Aorta (tissue), 5 donors: ENCODE measurements at regions not wholly inside any gene's neighbourhood (a gene's known extent, or its start where the extent isn't known, plus 50 kb on each side); places are given as distances from the start of the nearest gene placed in this dataset.
"Not testable (repeated sequence)": the region's sequence is repeated elsewhere in the genome, so short reads cannot be mapped to it uniquely, and the experiment has no call there.

ENCODE experiments used
- ATAC-seq: fragments of 200-7000 bp; cut with Tn5 transposase; one replicate; pipeline ENCODE4 v1.9.1; 2022; ENCODE audit warnings: moderate library complexity; ENCODE audit not compliant: low FRiP score
- DNase-seq, 2 donors: peaks; one replicate each; pipeline ENCODE4 v3.0.0-alpha.2; 2020
- H3K27ac ChIP-seq, 2 donors: one replicate each; pipeline ENCODE4 v1.5.1; 2013; ENCODE audit warnings: low read length in 2 of 2, mild to moderate bottlenecking in 2 of 2, moderate library complexity in 2 of 2, control low read depth in 1 of 2, inconsistent platforms in 1 of 2, low read depth in 1 of 2
- H3K27me3 ChIP-seq, 2 donors: one replicate each; pipeline ENCODE4 v1.6.1; 2013; ENCODE audit warnings: control low read depth in 1 of 2, low read length in 1 of 2, mild to moderate bottlenecking in 1 of 2, moderate library complexity in 1 of 2; ENCODE audit not compliant: insufficient read depth in 2 of 2, control insufficient read depth in 1 of 2
- H3K36me3 ChIP-seq, 2 donors: one replicate each; pipeline ENCODE4 v1.6.1; 2013; ENCODE audit warnings: control low read depth in 1 of 2, low read length in 1 of 2, mild to moderate bottlenecking in 1 of 2; ENCODE audit not compliant: insufficient read depth in 2 of 2, control insufficient read depth in 1 of 2
- H3K4me1 ChIP-seq, 2 donors: one replicate each; pipeline ENCODE4 v1.6.1; 2013; ENCODE audit warnings: low read length in 2 of 2, control low read depth in 1 of 2, mild to moderate bottlenecking in 1 of 2, moderate library complexity in 1 of 2; ENCODE audit not compliant: insufficient read depth in 2 of 2, control insufficient read depth in 1 of 2
- H3K4me3 ChIP-seq, 2 donors: one replicate each; pipeline ENCODE4 v1.5.1; 2013; ENCODE audit warnings: low read length in 2 of 2, control low read depth in 1 of 2, mild to moderate bottlenecking in 1 of 2
- H3K9me3 ChIP-seq: one replicate; pipeline ENCODE4 v1.6.1; 2013; ENCODE audit warnings: mild to moderate bottlenecking, low read length; ENCODE audit not compliant: control insufficient read depth
- WGBS, 2 donors: extraction: QIAGEN DNeasy Blood & Tissue Kit; methylation state at CpG; one replicate each; pipeline ENCODE4 v1.1.7; 2013; 5-methylcytosine and 5-hydroxymethylcytosine counted together
- intact Hi-C, 2 donors: fragments of 100-400 bp; cut with DNase I; formaldehyde crosslinking; loops; one replicate each; pipeline versions ENCODE4 v1.14.2 to v1.15.0; 2022
- donor health status: healthy with polysubstance abuse.
- donor health status: Bipolar disorder and iron deficiency.
- donor health status: DM: no; HTN: no; CAD: no.
- donor health status: DM: no; HTN: no; CAD: no.
- donor health status: DM: yes; HTN: yes; CAD: no.

- intact Hi-C loops, ATAC-seq: not testable (repeated sequence)
These were observed 216.2 kb downstream of the FZD1 start for GRCh38 chr7:91480470-91480869.

GRCh38 chr7:91491868-91492267 lies 227.6 kb downstream of the FZD1 start:
- Histone ChIP-seq H3K4me1 (no peaks in the 10 kb centered on the region), H3K9me3 (no peaks in the 10 kb centered on the region), H3K36me3 (no peaks in the 10 kb centered on the region), H3K27me3 (no peaks in the 10 kb centered on the region), H3K4me3 (no peak overlapping the region), H3K27ac (no peak overlapping the region)
- DNase-seq (no peak), ATAC-seq (no peak)
- intact Hi-C loops = no loop called here

More at GRCh38 chr7:91480470-91480869, 216.2 kb downstream of the FZD1 start:
- H3K27ac ChIP-seq, H3K9me3 ChIP-seq, H3K4me1 ChIP-seq, H3K36me3 ChIP-seq, H3K4me3 ChIP-seq, H3K27me3 ChIP-seq, DNase-seq: not testable (repeated sequence)
- whole genome bisulfite sequencing, 2 donors = 91 to 95% methylated on average over 5 of the region's 5 CpGs

- H3K27ac ChIP-seq = no peak overlapping the region
- no peaks in the 10 kb centered on the region for H3K4me1 ChIP-seq
- ATAC-seq (no peak), DNase-seq (no peak)
- no peaks in the 10 kb centered on the region for H3K9me3 ChIP-seq
- WGBS, 2 donors = 96 to 99% methylated on average over 2 of the region's 2 CpGs
- H3K36me3 ChIP-seq = no peaks in the 10 kb centered on the region
- no peaks in the 10 kb centered on the region for H3K27me3 ChIP-seq
- no peak overlapping the region for H3K4me3 ChIP-seq
- intact Hi-C loops = no loop called here
These were observed 228.1 kb downstream of the FZD1 start for GRCh38 chr7:91492317-91492716.

GRCh38 chr7:91492773-91493172 lies 228.5 kb downstream of the FZD1 start:
- H3K4me3 ChIP-seq = no peak overlapping the region
- H3K36me3 ChIP-seq = no peaks in the 10 kb centered on the region
- no peaks in the 10 kb centered on the region for H3K27me3 ChIP-seq
- no peaks in the 10 kb centered on the region for H3K4me1 ChIP-seq
- no peak for ATAC-seq
- 58 to 64% methylated on average over 3 of the region's 3 CpGs for WGBS, 2 donors
- no peaks in the 10 kb centered on the region for H3K9me3 ChIP-seq
- intact Hi-C loops = no loop called here
- DNase-seq = no peak
- no peak overlapping the region for H3K27ac ChIP-seq

- DNase-seq (no peak), ATAC-seq (no peak)
- Histone ChIP-seq H3K4me3 (no peak overlapping the region), H3K27me3 (no peaks in the 10 kb centered on the region), H3K4me1 (no peaks in the 10 kb centered on the region), H3K9me3 (no peaks in the 10 kb centered on the region), H3K27ac (no peak overlapping the region), H3K36me3 (no peaks in the 10 kb centered on the region)
- intact Hi-C loops = no loop called here
- WGBS, 2 donors = 88 to 94% methylated on average over 1 of the region's 1 CpG
These were observed 230.2 kb downstream of the FZD1 start for GRCh38 chr7:91494450-91494849.

GRCh38 chr7:91496251-91496820 lies 232.1 kb downstream of the FZD1 start:
- H3K4me3 ChIP-seq = no peak overlapping the region
- H3K36me3 ChIP-seq = no peaks in the 10 kb centered on the region
- WGBS, 2 donors = 83 to 88% methylated on average over 1 of the region's 1 CpG
- H3K9me3 ChIP-seq = no peaks in the 10 kb centered on the region
- no peaks in the 10 kb centered on the region for H3K4me1 ChIP-seq
- DNase-seq = no peak
- no peak for ATAC-seq
- intact Hi-C loops = no loop called here
- no peaks in the 10 kb centered on the region for H3K27me3 ChIP-seq
- H3K27ac ChIP-seq = no peak overlapping the region

GRCh38 chr7:91497277-91497676 lies 233.0 kb downstream of the FZD1 start:
- H3K4me1 ChIP-seq, ATAC-seq, H3K36me3 ChIP-seq, H3K9me3 ChIP-seq, H3K4me3 ChIP-seq, H3K27me3 ChIP-seq, intact Hi-C loops, H3K27ac ChIP-seq, DNase-seq: not testable (repeated sequence)
- WGBS, 2 donors = 92 to 100% methylated on average over 1 of the region's 1 CpG

GRCh38 chr7:91503934-91504555 lies 239.8 kb downstream of the FZD1 start:
- intact Hi-C loops = no loop called here
- ATAC-seq (no peak), DNase-seq (no peak)
- H3K27me3 ChIP-seq = no peaks in the 10 kb centered on the region
- no peaks in the 10 kb centered on the region for H3K4me1 ChIP-seq
- 64 to 65% methylated on average over 3 of the region's 3 CpGs for WGBS, 2 donors
- H3K9me3 ChIP-seq = no peaks in the 10 kb centered on the region
- no peak overlapping the region for H3K27ac ChIP-seq
- no peak overlapping the region for H3K4me3 ChIP-seq
- H3K36me3 ChIP-seq = no peaks in the 10 kb centered on the region

- H3K4me3 ChIP-seq = no peak overlapping the region
- no peaks in the 10 kb centered on the region for H3K27me3 ChIP-seq
- ATAC-seq (no peak), DNase-seq (no peak)
- intact Hi-C loops = no loop called here
- no peaks in the 10 kb centered on the region for H3K36me3 ChIP-seq
- H3K9me3 ChIP-seq = no peaks in the 10 kb centered on the region
- H3K4me1 ChIP-seq = no peaks in the 10 kb centered on the region
- 90 to 93% methylated on average over 2 of the region's 2 CpGs for WGBS, 2 donors
- no peak overlapping the region for H3K27ac ChIP-seq
These were observed 240.7 kb downstream of the FZD1 start for GRCh38 chr7:91504919-91505318.
